ENCODE measurements at regions not wholly inside any gene's neighbourhood (a gene's known extent, or its start where the extent isn't known, plus 50 kb on each side); places are given as distances from the start of the nearest gene placed in this dataset.

DNA sequence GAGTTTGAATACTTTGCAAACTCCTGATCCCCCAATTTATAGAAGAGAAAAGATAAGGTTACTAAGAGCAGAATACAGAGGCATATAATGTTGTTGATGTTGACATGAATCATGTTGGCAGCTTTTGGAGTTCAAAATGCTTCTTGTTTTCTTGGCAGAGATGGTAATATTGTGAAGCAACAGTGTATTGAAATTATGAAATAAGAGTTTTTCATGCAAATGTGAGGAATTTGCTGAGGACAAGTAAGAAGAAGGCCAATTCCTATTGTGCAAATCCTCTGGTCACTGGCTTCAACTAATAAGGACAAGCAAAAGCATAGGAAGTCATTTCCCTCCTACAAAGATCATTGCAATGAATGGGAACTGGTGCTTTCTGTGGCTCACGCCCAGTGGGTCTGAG, 126.9 kb upstream of the CHL1 start:
- TF ChIP-seq, protein P1, sequence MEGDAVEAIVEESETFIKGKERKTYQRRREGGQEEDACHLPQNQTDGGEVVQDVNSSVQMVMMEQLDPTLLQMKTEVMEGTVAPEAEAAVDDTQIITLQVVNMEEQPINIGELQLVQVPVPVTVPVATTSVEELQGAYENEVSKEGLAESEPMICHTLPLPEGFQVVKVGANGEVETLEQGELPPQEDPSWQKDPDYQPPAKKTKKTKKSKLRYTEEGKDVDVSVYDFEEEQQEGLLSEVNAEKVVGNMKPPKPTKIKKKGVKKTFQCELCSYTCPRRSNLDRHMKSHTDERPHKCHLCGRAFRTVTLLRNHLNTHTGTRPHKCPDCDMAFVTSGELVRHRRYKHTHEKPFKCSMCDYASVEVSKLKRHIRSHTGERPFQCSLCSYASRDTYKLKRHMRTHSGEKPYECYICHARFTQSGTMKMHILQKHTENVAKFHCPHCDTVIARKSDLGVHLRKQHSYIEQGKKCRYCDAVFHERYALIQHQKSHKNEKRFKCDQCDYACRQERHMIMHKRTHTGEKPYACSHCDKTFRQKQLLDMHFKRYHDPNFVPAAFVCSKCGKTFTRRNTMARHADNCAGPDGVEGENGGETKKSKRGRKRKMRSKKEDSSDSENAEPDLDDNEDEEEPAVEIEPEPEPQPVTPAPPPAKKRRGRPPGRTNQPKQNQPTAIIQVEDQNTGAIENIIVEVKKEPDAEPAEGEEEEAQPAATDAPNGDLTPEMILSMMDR (IDR thresholded peaks at IDR 0.05; ENCODE audit: insufficient read depth, low read depth, low read length), result no peak
- peak; percentile 0 for DNase-seq (ENCODE audit: low read depth)
- no peak overlapping the region for H3K4me3 ChIP-seq (ENCODE audit: low read depth, low read length)

DNA sequence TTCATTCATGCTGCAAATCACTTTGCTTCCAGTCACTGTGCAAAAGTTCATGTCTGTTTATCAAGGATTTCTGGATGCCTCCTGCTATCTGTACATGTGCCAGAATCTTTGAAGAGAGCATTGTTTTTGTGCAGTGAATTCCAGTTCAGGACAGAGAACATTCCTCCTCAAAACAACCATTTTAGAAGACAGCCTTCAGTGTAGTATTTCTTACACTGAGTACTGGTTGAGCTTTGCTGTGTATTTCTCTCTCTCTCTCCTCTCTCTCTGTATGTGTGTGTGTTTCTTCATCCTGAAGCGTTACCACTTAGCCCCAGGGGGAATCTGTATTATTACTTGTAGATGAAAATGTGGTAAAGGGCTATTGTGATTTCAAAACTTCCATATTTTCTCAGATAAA, 123.8 kb upstream of the CHL1 start:
- TF ChIP-seq, protein P1 (IDR thresholded peaks at IDR 0.05; ENCODE audit: insufficient read depth, low read depth, low read length), result no peak
- H3K4me3 ChIP-seq (ENCODE audit: low read depth, low read length), result no peak overlapping the region
- DNase-seq (ENCODE audit: low read depth), result no peak

DNA sequence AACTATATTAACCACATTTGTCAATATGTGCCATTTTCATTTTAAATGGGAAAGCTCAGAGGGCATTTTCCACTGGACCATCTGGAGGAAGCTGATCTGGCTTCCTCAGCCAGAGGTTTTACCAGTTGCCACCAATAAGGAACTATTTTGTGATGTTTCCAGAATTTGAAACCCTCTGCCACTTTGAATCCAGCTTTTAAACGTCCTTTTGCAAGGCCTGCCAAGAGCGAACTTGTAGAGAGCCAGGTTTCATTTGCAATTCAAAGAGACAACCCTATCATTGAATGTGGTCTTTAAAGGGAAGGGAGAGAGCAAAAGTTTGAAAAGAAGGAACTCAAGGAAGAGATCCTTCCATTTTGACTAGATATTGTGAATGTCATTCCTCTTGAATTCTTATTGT, 123.3 kb upstream of the CHL1 start:
- no peak overlapping the region for H3K4me3 ChIP-seq (ENCODE audit: low read depth, low read length)
- no peak for DNase-seq (ENCODE audit: low read depth)
- TF ChIP-seq, protein P1 (IDR thresholded peaks at IDR 0.05; ENCODE audit: insufficient read depth, low read depth, low read length), result no peak

DNA sequence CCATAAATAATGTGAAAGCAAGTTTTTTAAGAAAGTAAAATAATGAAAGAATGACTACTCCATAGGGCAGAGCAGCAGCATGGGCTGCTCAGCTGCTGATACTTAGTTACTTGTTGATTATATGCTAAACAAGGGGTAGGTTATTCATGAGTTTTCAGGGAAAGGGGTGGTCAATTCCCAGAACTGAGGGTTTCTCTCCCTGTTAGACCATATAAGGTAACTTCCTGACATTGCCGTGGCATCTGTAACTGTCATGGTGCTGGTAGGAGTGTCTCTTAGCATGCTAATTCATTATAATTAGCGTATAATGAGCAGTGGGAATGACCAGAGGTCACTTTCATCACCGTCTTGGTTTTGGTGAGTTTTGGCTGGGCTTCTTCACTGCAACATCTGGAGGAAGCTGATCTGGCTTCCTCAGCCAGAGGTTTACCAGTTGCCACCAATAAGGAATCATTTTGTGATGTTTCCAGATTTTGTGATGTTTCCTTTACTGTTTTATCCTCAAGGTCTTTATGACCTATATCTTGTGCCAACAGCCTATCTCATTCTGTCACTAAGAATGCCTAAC, 121.8 kb upstream of the CHL1 start:
- H3K4me3 ChIP-seq (ENCODE audit: low read depth, low read length), result no peak overlapping the region
- TF ChIP-seq, protein P1 (IDR thresholded peaks at IDR 0.05; ENCODE audit: insufficient read depth, low read depth, low read length), result no peak
- no peak for DNase-seq (ENCODE audit: low read depth)

DNA sequence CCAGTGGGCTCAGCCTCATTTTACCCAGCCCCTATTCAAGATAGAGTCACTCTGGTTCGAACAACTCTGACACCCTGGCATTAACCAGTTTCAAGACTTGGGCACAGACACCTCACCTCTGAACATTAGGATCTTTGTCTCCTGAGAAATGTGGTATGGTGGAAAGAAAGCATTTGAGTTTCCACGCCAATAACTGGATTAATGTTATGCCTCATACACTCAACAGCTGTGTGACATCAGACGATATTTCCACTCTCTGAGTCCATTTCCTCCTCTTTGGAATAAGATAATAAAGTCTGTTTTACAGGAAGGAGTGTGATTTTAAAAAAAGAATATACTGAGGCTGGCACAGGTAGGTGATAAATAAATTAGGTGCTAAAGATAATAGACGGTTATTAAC, 121.3 kb upstream of the CHL1 start:
- DNase-seq (ENCODE audit: low read depth), result no peak
- no peak overlapping the region for H3K4me3 ChIP-seq (ENCODE audit: low read depth, low read length)
- TF ChIP-seq, protein P1 (IDR thresholded peaks at IDR 0.05; ENCODE audit: insufficient read depth, low read depth, low read length), result no peak

DNA sequence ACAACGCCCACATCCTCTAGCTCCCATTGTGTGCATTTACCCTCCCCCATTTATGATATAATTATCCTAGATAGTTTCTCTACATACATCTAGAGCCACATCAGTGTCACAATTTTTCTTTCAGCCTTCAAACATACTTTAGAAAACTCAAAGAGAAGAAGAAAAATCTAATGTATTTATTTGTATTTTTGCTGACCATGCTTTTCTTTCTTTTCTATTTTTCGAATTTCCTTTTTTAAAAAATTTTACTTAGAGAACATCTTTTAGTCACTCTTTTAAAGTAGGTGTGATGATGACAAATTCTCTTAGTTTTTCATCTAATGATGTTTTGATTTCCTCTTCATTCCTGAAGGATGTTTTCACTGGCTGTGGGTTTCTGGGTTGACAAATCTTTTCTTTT, 117.0 kb upstream of the CHL1 start:
- TF ChIP-seq, protein P1 (IDR thresholded peaks at IDR 0.05; ENCODE audit: insufficient read depth, low read depth, low read length), result no peak
- H3K4me3 ChIP-seq (ENCODE audit: low read depth, low read length), result no peak overlapping the region
- no peak for DNase-seq (ENCODE audit: low read depth)

DNA sequence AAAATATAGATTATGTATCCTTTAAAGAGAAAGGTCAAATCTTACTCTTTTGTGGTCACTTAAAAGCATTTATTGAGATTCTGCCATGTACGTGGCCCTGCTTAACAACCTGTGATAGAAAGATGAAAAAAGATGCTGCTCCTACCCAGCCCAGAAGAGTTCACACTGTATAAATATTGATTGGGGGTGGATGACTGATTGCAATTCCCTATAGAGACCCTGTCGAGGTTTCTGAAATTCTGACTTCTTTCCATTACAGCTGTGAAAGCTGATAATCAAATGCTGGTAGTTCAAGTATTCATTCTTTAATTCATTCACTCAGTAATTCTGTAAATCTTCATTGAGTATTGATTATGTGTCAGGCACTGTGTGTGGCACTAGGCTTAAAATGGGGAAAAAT, 114.1 kb upstream of the CHL1 start:
- no peak for DNase-seq (ENCODE audit: low read depth)
- H3K4me3 ChIP-seq (ENCODE audit: low read depth, low read length), result no peak overlapping the region
- TF ChIP-seq, protein P1 (IDR thresholded peaks at IDR 0.05; ENCODE audit: insufficient read depth, low read depth, low read length), result no peak

Measured in fibroblast of villous mesenchyme (primary cell).